ENCODE measurements at regions not wholly inside any gene's neighbourhood (a gene's known extent, or its start where the extent isn't known, plus 50 kb on each side); places are given as distances from the start of the nearest gene placed in this dataset.

DNA sequence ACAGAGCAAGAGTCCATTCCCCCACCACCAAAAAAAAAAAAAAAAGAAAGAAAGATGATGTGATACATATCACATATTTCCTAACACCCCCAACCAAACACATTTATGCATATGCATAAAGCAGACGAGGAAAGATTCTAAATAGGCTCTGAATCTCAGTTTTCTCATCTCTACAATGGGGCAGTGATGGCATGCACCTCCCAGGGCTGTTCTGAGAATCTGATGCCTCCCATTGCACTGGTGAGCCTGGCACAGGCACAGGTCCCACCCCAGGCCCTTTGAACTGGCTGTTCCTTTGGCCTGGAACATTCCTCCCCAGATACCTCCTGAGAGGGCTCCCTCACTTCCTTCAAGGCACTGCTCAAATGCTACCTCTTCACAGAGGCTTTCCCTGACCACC lies 116.5 kb downstream of the C9orf50 start:
- BruUV-seq (replicated peaks): TSS peak; percentile 13
- CTCF ChIA-PET: no interaction called here
- Histone ChIP-seq H3K4me3 (replicated peaks in 1 of 2; ENCODE audit: low read depth in 1 of 2, low read length in 2 of 2) (no peak overlapping the region), H2AFZ (ENCODE audit: low read depth, low read length, poor library complexity, severe bottlenecking) (no peak overlapping the region), H3K79me2 (ENCODE audit: insufficient read depth, low read length) (no peaks in the 10 kb centered on the region), H3K27me3 (ENCODE audit: insufficient read depth, low read length) (no peaks in the 10 kb centered on the region), H3K9me2 (ENCODE audit: insufficient read depth) (no peaks in the 10 kb centered on the region), H3K4me1 (ENCODE audit: control insufficient read depth in 1 of 2, insufficient read depth in 2 of 2, low read length in 2 of 2) (peaks cover 72 to 94% of the 10 kb centered on the region in 2 experiments), H3K27ac (ENCODE audit: low read depth, low read length) (peak overlapping the region; percentile 100), H3K36me3 (ENCODE audit: control insufficient read depth in 1 of 2, insufficient read depth in 2 of 2, low read length in 2 of 2) (peaks cover 0 to 4% of the 10 kb centered on the region in 2 experiments; a peak in 1 of 4 replicates), H4K20me1 (ENCODE audit: insufficient read depth) (no peaks in the 10 kb centered on the region), H3K9me3 (ENCODE audit: control insufficient read depth in 1 of 2, insufficient read depth in 1 of 2, low read depth in 1 of 2, low read length in 2 of 2) (peaks cover 0 to 5% of the 10 kb centered on the region in 2 experiments; a peak in 1 of 4 replicates), H3K4me2 (ENCODE audit: low read length) (peak overlapping the region; percentile 46), H3K9ac (ENCODE audit: low read length) (peak overlapping the region; percentile 22)
- no peak for TF ChIP-seq EZH2 (IDR thresholded peaks at IDR 0.05)
- peak; percentile 48; the same call in 1 of the 2 replicates for TF ChIP-seq POLR2AphosphoS5 (IDR thresholded peaks at IDR 0.05; ENCODE audit: low read depth, low read length)
- intact Hi-C loops (cut with micrococcal nuclease): loop anchor here (5.0 kb wide), 1 partner anchor 63 kb away; no protein-coding TSS in a partner anchor
- no peak for ATAC-seq
- RAD21 ChIA-PET (ENCODE audit: low non-redundant PET in 1 of 2, low total read pairs in 2 of 2, uncharacterized antibody in 2 of 2, unreplicated experiment in 2 of 2): interaction anchor here in 1 of 2 experiments (0.7 kb wide), 2 partner anchors 149 to 327 kb away, joined by 3 read pairs; no protein-coding TSS in a partner anchor
- POLR2A ChIA-PET: interaction anchor here (3.0 kb wide), 1 partner anchor 8 kb away, joined by 20 read pairs; no protein-coding TSS in a partner anchor
- DNase-seq (ENCODE audit: low read depth, low spot score): no peak

DNA sequence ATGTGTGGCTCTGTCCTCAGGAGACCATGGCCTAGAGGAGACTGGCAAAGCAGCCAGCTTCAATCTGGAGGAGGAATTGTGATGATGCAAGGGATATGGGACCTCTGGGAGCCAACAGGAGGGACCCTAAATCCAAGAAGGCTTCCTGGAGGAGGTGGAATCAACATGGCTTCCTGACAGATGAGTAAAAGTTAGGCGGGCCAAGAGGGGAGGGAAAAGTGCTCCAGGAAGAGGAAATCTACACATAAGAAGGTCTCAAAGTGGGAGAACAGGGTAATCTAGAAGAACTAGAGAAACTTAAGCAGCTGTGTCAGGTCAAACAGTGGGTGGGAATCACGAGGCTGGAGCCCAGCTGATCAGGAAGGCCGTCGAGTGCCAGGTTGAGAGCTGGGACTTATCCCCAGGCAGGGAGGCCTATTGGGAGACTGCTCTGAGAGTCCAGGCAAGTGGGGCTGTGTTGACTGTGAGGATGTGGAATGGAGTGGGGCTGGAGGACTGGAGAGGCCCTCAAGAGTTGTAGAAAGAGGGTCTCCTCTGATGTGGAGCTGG lies 119.1 kb downstream of the C9orf50 start:
- ChIA-PET RAD21 (ENCODE audit: low non-redundant PET in 1 of 2, low total read pairs in 2 of 2, uncharacterized antibody in 2 of 2, unreplicated experiment in 2 of 2) (no interaction called here), CTCF (interaction anchor here (0.9 to 1.3 kb wide), 2 partner anchors 51 to 370 kb away, joined by 3 read pairs; no protein-coding TSS in a partner anchor), POLR2A (interaction anchor here (0.9 to 3.5 kb wide), 9 partner anchors 13 to 324 kb away, joined by 3 to 11 read pairs (median 5); partner anchors contain the start of gene IER5L)
- Histone ChIP-seq H3K4me2 (ENCODE audit: low read length) (0 out of 2 replicates have a peak overlapping the region, but pooled peaks have one; percentile 6), H3K9me3 (ENCODE audit: control insufficient read depth in 1 of 2, insufficient read depth in 1 of 2, low read depth in 1 of 2, low read length in 2 of 2) (no peaks in the 10 kb centered on the region), H3K4me1 (ENCODE audit: control insufficient read depth in 1 of 2, insufficient read depth in 2 of 2, low read length in 2 of 2) (peaks cover 86 to 100% of the 10 kb centered on the region in 2 experiments), H3K27me3 (ENCODE audit: insufficient read depth, low read length) (no peaks in the 10 kb centered on the region), H3K4me3 (replicated peaks in 1 of 2; ENCODE audit: low read depth in 1 of 2, low read length in 2 of 2) (no peak overlapping the region), H3K9ac (ENCODE audit: low read length) (no peak overlapping the region), H3K79me2 (ENCODE audit: insufficient read depth, low read length) (peaks cover 14% of the 10 kb centered on the region; the same call in 1 of the 2 replicates), H3K36me3 (ENCODE audit: control insufficient read depth in 1 of 2, insufficient read depth in 2 of 2, low read length in 2 of 2) (peaks cover 0 to 4% of the 10 kb centered on the region in 2 experiments; a peak in 1 of 4 replicates), H3K9me2 (ENCODE audit: insufficient read depth) (no peaks in the 10 kb centered on the region), H4K20me1 (ENCODE audit: insufficient read depth) (no peaks in the 10 kb centered on the region), H2AFZ (ENCODE audit: low read depth, low read length, poor library complexity, severe bottlenecking) (no peak overlapping the region), H3K27ac (ENCODE audit: low read depth, low read length) (peak overlapping the region; percentile 100)
- no TSS peak for BruUV-seq (replicated peaks)
- ATAC-seq (no peak), DNase-seq (ENCODE audit: low read depth, low spot score) (no peak)
- TF ChIP-seq, protein P1, sequence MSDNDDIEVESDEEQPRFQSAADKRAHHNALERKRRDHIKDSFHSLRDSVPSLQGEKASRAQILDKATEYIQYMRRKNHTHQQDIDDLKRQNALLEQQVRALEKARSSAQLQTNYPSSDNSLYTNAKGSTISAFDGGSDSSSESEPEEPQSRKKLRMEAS (IDR thresholded peaks at IDR 0.05): no peak
- TF ChIP-seq YY1 (IDR thresholded peaks at IDR 0.05; ENCODE audit: extremely low read depth, insufficient replicate concordance, low read depth, low read length): peak; percentile 80
- TF ChIP-seq POLR2AphosphoS5 (IDR thresholded peaks at IDR 0.05; ENCODE audit: low read depth, low read length): peak; percentile 61; the same call in 1 of the 2 replicates
- TF ChIP-seq, protein P2, sequence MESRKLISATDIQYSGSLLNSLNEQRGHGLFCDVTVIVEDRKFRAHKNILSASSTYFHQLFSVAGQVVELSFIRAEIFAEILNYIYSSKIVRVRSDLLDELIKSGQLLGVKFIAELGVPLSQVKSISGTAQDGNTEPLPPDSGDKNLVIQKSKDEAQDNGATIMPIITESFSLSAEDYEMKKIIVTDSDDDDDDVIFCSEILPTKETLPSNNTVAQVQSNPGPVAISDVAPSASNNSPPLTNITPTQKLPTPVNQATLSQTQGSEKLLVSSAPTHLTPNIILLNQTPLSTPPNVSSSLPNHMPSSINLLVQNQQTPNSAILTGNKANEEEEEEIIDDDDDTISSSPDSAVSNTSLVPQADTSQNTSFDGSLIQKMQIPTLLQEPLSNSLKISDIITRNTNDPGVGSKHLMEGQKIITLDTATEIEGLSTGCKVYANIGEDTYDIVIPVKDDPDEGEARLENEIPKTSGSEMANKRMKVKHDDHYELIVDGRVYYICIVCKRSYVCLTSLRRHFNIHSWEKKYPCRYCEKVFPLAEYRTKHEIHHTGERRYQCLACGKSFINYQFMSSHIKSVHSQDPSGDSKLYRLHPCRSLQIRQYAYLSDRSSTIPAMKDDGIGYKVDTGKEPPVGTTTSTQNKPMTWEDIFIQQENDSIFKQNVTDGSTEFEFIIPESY (IDR thresholded peaks at IDR 0.05; ENCODE audit: extremely low read depth, insufficient replicate concordance, low read length): no peak
- TF ChIP-seq CEBPB (IDR thresholded peaks at IDR 0.05; ENCODE audit: low read depth): no peak
- no peak for TF ChIP-seq ELF1 (IDR thresholded peaks at IDR 0.05; ENCODE audit: borderline replicate concordance, low read depth)
- TF ChIP-seq, protein P3, sequence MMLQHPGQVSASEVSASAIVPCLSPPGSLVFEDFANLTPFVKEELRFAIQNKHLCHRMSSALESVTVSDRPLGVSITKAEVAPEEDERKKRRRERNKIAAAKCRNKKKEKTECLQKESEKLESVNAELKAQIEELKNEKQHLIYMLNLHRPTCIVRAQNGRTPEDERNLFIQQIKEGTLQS (IDR thresholded peaks at IDR 0.05): no peak
- TF ChIP-seq ZNF274 (IDR thresholded peaks at IDR 0.05; ENCODE audit: low read depth, low read length): no peak
- intact Hi-C loops (cut with micrococcal nuclease): loop anchor here (5.0 kb wide), 1 partner anchor 65 kb away; no protein-coding TSS in a partner anchor
